Epithelial cell of prostate (primary cell): ENCODE measurements at regions not wholly inside any gene's neighbourhood (a gene's known extent, or its start where the extent isn't known, plus 50 kb on each side); places are given as distances from the start of the nearest gene placed in this dataset.

Experiments
- DNase-seq: peaks from one replicate; pipeline ENCODE4 v3.0.0-alpha.2; 2011; ENCODE audit warnings: low read depth, low spot score
- H3K27ac ChIP-seq: fragments of 450-650 bp; 2 replicates; pipeline ENCODE4 v1.5.1; 2017; ENCODE audit warnings: mild to moderate bottlenecking

DNA sequence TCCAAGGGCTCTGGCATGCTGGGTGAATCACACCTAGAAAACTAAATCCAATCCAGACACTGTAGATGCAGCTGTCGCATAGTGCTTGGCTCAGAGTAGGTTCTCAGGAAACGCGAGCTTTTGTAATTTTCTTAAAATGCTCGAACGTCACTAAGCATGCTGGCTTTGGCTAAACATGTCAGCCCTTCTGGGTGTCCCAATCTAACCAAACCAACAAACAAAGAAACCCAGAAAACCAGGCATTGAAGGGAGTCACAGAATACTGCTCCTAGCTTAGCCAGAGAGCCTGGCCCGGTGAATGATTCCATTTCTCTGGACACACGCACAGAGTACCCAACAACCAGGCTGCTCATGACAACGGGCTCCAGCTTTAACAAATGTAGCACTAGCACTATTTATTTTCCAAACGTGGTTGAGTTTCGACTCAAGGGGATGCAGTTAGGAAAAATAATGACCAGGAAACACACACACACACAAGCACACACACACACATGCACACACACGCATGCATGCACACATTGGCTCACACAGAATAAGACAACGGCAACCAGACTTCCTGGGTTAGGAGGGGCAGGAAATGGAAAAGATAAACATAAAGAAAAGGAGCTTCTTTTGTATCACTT is 492.6 kb downstream of the MIAT start:
- DNase-seq: no peak
- H3K27ac ChIP-seq: no peak overlapping the region

DNA sequence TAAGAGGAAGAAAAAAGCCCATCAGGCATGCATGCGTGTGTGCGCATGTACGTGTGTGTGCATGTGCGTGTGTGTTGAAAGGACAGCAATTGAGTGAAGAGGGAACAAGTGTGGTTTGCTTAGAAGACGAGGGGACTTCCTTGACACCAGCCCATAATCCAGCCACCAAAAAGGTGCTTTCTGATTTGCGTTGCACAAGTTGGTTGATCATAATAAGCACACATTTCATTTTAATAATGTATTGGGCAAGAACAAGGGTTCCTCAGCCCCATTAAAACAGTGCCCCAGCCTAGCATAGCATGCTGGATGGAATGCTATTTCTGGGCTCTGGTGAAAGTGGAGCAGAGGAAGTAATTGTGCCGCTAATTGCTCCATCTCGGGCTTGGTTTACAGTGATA is 493.2 kb downstream of the MIAT start:
- H3K27ac ChIP-seq: no peak overlapping the region

DNA sequence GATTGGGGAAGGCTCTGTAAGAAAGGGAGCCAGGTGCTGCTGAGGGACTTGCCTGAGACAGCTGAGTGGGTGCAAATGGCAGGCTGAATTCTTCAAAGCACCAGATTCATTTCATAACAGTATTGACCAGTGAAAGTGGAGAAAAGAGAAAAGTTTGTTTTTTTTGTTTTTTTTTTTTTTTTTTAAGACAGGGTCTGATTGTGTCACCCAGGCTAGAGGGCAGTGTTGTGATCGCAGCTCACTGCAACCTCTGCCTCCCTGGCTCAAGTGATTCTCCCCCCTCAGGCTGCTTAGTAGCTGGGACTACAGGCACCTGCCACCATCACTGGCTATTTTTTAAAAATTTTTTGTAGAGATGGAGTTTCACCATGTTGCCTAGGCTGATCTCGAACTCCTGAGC is 494.0 kb downstream of the MIAT start:
- H3K27ac ChIP-seq: no peak overlapping the region

More for the DNA sequence above, 493.2 kb downstream of the MIAT start:
- DNase-seq: no peak

DNA sequence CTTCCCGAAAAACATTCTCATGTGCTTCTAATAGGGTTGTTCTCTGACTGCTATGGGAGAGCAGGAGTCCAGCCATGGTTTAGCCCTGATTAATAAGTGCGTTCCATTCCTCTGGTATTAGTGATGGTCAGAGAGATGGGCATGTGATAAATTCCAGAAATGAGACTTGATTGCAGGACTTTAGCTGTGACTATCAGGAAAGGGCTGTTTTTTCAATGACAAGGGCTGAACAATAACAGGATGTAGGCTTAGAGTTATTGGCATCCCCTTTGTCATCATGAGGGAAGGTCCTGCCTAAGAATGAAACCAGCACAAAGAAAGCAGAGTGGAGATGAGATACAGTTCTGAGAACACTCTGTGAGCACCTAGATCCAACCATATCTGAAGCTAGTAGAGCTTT is 494.6 kb downstream of the MIAT start:
- H3K27ac ChIP-seq: no peak overlapping the region

More for the DNA sequence above, 494.0 kb downstream of the MIAT start:
- DNase-seq: no peak

DNA sequence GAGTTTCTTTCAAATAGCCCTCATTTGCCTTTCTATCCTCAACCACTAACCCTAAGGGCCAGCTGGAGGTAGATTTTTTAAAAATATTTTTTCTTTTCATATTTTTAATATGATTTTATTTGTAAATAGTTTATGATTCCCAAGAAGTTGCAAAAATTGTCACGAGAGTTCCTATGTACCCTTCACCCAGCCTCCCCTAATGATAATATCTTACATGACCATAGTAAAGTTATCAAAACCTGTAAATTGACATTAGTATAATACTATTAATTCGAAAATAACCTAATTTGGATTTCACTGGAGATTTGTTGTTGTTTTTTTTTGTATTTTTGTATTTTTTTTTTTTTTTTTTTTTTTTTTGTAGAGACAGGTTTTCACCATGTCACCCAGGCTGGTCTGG is 495.5 kb downstream of the MIAT start:
- H3K27ac ChIP-seq: no peak overlapping the region
- DNase-seq: no peak

More for the DNA sequence above, 494.6 kb downstream of the MIAT start:
- DNase-seq: no peak

DNA sequence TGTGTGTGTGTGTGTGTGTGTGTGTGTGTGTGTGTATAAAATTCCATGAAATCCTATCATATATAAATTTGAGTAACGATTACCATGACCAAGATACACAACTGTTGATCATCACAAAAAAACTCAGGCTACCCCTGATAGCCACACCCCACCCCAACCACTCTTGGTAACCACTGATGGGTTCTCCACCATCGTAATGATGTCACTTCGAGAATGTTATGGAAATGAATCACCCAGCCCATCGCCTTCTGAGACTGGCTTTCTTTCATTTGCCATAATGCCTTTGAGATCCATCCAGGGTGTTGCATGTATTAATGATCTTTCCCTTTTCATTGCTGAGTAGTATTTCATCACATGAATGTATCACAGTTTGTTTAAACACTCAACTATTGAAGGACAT is 496.0 kb downstream of the MIAT start:
- H3K27ac ChIP-seq: no peak overlapping the region
- no peak for DNase-seq

DNA sequence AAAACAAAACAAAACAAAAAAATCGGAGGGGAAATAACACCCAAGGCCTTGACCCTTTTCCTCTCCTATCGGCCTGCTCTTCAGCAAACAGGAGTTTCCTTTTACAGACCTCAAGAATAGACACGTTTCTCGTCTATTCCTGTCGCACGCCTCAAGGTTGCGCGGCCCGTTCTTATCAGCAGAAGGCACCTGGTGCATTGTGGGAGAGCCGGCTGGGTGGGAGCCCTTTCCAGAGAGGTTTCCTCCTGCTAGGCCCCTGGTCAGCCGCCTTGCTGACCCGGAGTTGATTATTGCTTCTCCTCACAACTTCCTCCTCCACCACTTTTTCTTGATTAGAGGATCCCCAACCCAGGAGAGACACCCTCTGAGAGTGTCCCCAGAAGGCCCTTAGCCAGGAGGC is 497.3 kb downstream of the MIAT start:
- no peak overlapping the region for H3K27ac ChIP-seq
- no peak for DNase-seq

DNA sequence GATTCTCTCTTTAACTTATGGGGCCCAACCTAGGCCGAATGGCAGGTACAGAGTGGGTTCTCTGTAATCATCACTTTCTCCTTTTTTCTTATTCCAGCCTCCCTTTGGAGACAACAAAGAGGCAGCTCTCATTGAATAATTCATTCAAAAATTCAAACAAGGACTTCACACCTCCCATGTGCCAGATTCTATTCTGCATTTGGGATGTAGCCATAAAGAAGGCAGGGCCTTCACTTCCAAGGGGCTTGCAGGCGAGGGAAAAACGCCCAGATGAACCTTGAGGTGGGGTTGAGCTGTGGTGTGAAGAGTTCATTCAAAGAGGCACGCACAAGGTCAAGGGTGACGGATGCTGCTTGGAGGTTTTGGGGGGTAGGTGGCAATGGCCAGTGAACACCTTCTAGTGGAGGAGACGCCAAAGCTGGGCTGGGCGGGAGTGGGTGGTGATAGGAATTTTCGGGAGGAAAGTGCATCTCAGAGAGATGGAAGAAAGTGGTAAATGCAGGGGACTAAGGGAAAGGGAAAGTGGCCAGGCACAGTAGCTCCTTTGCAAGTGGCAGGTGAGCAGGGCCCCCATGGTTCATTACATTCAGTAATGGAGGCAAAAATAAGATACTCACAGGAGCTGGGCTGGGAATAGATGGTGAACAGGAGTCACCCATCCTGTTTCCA is 499.6 kb downstream of the MIAT start:
- no peak for DNase-seq
- H3K27ac ChIP-seq: no peak overlapping the region

DNA sequence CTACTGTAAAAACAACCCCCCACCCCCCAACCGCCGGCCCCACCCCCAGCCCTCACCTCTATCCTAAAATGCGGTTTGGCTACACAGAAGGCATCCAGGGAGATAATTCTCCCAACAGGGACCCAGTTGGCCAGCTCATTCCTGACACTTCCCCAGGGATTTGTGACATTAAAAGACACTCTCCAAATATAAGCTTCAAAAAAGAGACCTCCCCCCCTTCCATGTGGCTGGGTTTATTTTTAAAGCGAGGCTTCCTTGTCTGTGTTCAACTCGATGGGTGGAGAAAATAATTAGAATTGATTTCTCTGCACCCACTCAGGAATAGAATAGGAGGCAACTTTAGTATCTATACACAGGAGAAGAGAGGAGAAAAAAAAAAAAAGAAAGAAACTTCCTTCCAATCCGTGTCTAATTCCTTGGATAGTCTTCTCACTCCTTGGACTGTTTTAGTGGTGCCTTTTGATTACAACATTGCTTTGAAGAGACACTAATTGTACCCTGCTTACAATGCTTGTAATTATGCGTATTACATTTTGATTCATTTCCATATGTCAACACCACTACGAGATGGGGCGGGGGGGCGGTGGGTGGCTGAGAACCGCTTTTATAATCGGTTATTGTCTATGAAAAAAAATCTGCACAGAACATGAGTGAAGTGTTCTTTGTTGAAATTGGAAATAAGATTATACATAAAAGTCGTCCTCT is 500.4 kb downstream of the MIAT start:
- H3K27ac ChIP-seq: no peak overlapping the region
- DNase-seq: no peak

DNA sequence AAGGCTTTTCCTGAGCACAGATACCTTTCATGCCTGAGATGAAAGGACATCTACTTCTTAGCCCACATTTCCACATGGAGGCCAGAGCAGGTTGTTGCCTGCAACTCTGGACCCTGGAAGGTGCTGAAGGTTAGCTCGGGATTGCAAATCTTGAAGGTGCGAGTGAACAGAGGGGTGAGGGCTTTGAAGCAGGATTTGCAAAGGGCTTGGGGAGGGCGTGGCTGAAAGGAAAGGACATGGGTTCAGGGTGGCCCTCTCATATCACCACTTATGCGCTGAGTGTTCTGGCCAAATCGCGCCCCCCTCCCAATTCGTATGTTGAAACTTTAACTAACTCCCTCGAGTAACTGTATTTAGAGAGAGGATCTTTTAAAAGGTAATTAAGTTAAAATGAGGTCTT is 501.6 kb downstream of the MIAT start:
- DNase-seq: no peak
- no peak overlapping the region for H3K27ac ChIP-seq

DNA sequence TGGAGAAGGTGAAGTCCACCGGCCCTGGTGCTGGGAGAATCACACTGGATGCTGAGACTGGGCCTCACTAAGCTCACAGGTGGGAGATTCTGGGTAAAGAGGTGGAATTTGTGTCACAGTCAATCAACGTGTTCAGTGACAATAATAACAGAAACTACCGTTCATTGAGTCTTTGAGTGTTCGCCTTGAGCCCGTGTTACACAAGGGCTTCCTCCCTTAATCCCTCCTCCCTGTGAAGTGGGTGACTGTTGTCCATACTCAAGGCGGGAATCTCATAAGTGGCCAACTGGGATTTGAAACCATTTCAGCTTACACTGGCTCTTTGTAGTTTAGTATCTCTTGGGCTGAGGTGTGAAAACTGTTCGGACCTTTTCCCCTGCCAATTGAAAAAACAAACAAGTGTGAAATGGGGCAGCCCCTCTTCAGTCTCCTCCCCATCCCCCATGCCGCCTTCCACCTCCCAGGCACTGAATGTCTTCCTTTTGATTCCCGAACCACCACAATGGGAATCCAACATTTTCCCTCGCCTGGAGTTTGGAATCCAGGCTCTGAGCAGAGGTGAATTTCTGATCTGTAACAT is 502.4 kb downstream of the MIAT start:
- no peak for DNase-seq
- no peak overlapping the region for H3K27ac ChIP-seq

DNA sequence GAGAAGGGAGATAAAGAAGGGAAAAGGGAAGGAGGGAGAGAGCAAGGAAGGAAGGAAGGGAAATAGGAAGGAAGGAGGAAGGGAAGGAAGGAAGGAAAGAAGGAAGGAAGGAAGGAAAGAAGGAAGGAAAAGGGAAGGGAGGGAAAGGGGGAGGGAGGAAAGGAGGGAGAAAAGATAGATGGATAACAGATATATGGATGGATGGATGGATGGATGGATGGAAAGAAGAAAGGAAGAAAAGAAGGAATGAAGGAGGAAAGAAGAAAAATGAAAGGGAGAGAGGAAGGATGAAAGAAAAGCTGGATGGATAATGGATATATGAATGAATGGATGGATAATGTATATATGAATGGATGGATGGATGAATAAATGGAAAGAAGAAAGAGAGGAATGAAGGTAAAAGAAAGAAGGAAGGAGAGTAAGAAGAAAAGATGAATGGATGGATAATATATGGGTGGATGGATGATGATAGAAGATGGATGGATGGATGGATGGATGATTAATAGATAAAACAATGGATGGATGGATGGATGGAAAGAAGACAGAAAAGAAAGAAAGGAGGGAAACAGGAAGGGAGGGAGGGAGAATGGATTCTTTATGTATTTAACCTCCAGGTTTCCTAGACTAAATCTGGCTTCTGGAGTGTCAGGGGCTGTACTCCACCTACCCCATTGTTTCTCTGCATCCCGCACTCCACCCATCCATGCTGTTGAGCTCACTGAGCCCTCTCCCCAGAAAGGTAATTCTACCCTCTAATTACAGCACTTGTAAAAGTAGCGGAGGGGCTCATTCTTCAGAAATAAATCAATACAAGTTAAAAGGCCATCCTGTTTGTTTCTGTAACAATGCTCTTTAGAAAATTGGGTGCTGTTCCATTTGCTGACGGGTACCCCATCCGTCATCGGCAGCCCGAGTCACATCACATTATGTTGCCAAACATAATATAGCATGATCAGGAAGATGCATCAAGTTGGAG is 506.1 kb downstream of the MIAT start:
- H3K27ac ChIP-seq: no peak overlapping the region
- DNase-seq: no peak

DNA sequence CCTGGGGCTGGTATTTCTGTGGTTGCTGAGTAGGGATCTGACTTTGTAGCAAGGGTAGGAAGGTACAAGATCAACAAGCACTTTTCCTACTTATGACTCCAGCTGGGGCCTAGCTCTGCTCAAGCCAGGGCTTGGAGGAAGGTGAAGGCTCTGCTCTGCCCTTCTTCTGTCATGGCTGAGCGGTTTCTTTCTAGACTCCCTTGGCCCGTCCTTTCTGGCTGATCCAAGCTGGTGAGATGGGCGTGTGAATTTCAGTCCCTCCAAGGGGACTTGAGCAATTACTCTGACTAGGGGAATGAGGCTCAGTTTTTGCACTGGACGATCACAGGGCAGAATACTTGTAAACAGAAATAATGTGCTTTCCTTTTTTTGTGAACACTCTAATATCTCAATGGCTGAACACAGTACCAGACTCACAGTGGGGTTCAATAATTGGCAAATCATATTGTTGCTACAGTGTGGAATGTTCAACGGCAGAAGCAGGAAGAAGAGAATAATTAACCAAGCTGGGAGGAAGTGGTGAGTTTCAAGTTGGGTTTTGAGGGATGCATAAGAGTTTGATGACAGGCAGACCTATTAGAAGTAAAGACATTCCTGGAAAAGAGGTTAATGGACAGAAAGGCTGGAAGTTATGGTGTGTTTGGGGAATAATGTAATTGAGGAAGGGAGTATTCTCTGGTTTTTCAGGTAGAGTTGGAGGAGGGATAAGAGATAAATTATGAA is 507.6 kb downstream of the MIAT start:
- no peak for DNase-seq
- H3K27ac ChIP-seq: no peak overlapping the region

DNA sequence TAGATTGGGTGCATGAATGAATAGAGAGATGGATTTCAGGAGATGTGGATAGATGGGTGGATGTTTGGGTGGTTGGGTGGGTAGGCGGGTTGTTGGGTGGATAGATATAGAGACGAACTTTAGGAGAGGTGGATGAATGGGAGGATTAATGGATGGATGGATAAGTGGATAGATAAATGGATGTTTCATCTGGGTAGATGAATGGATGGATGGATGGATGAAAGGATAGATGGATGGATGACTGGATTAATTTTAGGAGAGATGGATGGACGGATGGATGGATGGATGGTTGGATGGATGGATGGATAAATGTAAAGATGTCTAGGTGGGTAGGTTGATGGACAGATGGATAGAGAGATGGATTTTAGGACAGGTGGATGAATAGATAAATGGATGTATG is 511.3 kb downstream of the MIAT start:
- H3K27ac ChIP-seq: no peak overlapping the region
- no peak for DNase-seq

DNA sequence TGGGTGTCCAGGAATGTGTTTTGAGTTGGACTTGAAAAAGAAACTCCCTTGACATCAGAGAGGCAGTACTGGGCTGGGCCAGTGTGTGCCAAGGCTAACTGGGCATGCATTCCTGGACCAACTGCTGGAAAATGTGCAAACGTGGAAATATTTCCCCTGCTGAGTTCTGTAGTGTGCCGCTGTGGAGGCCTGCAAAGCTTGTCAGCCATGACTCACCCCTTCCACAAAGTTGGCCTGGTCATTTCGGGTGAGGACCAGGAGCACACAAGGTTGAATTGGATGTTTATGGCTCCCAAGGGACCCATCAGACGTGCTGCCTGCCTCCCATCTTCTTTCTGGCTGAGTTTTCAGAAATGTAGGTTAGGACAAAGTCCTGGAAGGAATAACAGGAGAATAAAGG is 513.1 kb downstream of the MIAT start:
- no peak for DNase-seq
- no peak overlapping the region for H3K27ac ChIP-seq

DNA sequence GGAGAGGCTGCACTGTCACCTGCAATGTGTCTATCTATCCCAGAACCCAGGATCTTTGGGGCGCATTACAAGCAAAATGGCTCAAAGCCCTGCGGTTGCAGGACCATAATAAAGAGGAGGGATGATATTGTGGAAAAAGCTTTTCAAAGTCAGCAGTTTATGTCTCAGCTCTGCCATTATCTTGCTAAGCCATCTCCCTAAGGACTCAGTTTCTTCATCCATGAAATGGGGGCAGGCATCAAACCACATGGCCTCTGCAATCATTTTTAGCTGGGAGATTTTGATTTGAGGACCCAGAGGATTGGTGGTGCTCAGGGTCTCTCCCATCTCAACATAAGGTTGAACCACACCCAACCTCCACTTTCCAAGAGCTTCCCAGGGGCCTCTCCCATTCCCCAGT is 513.8 kb downstream of the MIAT start:
- no peak for DNase-seq
- no peak overlapping the region for H3K27ac ChIP-seq

DNA sequence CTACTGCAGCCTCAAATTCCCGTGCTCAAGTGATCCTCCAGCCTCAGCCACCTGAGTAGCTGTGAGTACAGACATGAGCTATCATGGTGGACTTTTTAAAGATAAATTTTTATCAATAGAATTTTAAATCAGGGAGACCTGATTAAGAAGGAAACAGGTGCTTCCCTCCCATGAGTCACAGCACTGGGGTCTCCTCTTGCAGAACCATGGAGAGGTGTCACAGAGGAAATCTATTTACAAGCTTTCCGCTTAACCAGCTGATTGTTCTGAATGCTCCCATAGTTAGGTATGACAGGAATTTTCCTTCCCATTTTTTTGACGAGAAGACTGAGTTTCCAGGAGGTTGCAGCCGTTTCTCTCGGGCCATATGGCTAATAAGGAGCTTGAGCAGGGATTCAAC is 516.1 kb downstream of the MIAT start:
- no peak overlapping the region for H3K27ac ChIP-seq
- no peak for DNase-seq

DNA sequence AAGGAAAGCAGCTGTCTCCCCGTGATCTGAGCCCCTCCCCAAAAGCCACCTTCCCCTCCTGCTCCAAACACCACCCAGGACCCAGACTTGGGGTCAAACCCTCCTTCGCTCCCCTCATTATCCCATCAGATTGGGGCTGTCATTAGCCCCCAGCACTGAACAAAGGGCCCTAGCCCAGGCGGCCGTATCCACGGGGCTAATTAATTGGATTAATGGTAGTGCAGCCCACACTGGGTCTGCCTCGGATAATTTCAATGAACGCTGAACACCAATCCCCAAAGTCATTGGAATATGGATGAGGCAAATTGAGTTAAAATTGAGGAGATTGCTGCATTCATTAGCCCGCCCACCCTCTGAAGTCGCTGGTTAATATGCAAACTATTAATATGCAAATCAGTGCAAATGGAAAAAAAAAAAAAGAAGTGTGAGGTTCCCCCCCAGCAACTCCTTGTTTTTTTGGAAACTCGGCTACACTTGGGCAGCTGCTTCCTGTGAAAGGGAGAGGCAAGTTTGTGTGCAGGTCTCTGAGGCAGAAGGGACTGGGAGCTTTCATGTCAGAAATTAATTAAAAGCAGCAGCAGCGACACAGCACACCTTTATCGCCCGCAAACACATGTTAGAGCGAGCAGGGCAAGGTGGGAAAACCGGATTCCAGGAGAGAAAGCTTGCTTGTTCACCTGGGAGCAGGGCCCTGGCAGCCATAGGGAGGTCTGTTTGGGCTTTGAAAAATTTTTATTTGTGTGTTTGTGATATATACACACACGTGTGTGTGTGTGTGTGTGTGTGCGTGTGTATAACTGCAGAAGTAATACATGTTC is 517.8 kb downstream of the MIAT start:
- no peak overlapping the region for H3K27ac ChIP-seq
- DNase-seq: no peak

DNA sequence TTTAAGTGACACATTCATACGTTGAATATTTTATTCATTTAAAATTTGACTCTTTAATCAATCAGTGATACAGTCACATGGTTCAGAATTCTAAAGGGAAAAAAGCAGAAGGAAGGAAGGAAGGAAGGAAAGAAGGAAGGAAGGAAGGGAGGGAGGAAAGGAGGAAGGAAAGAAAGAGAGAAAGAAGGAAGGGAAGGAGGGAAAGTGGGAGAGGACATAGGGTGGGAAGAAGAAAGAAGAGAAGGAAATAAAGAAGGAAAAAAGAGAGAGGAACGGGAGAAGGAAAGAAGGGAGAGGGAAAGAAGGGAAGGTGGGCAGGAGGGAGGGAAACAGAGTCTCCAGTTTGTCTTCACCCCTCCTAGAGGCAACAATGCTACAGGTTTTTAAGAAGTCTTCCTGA is 518.6 kb downstream of the MIAT start:
- H3K27ac ChIP-seq: no peak overlapping the region
- no peak for DNase-seq
